ENCODE measurements at regions not wholly inside any gene's neighbourhood (a gene's known extent, or its start where the extent isn't known, plus 50 kb on each side); places are given as distances from the start of the nearest gene placed in this dataset.

GRCh38 chr15:94965593-94965992 lies 734.2 kb downstream of the MCTP2 start (continued):
- no peak for TF ChIP-seq FOSL1 (IDR thresholded peaks at IDR 0.05; ENCODE audit: insufficient read depth, low read depth, low read length)
- TF ChIP-seq CEBPB (IDR thresholded peaks at IDR 0.05; ENCODE audit: low read depth, low read length) = no peak
- TF ChIP-seq E2F6 (IDR thresholded peaks at IDR 0.05) = no peak

All from H1 (cell line).